Stimulated activated CD4-positive, alpha-beta T cell treated with anti-CD3 and anti-CD28 coated beads, TNF-alpha, amount 100 ng/mL, for 4 hours (primary cell): ENCODE measurements at regions not wholly inside any gene's neighbourhood (a gene's known extent, or its start where the extent isn't known, plus 50 kb on each side); places are given as distances from the start of the nearest gene placed in this dataset.
"Not testable (repeated sequence)": the region's sequence is repeated elsewhere in the genome, so short reads cannot be mapped to it uniquely, and the experiment has no call there.

Experiments
- DNase-seq, 3 experiments: peaks; one replicate each; pipeline ENCODE4 v3.0.0-alpha.2; 2020; ENCODE audit warnings: low read depth in 3 of 3

DNA sequence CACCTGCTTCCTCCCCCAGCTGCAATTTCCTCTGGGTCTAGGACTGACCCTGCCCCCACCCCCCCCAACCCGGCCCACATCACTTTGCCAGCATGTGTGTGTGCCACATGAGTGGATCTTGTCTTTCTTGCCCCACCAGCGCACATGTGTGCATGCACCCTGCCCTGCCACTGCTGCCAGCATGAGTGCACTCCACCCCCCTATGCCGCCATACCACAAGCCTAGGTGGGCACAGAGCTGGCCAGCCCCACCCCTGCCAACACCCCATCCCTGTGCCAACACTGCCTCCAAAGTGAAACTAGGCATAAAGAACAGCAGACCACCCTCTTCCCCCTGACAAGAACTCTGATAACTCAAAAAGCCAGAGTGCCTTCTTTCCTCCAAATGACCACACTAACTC, 296.3 kb upstream of the SGO1 start:
- DNase-seq = no peak

DNA sequence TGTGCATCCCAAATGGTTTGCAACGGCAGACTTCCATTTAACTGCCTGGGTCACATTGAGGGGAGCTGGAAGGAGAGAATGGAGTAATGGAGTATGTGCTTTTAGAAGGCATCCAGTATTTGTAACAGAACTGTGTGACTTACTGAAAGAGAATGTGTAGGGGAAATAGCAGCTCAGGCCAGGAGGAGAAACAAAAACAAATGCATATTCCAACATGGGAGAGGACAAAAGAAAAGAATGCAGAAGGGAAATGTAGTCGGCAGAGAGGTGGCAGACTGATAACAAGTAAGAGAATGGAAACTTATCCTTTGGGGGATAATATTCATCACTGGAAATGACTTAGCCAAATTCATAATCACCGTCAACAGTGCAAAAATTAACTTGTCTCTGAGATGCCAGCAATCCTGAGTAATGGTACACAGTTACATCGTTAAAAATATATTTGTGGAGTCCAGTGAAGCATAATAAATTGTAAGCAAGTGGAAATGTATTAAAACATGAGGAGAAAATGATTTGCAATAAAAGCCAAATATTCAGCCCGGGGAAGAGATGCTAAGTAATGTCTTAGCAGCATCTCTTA, 294.9 kb upstream of the SGO1 start:
- no peak for DNase-seq

DNA sequence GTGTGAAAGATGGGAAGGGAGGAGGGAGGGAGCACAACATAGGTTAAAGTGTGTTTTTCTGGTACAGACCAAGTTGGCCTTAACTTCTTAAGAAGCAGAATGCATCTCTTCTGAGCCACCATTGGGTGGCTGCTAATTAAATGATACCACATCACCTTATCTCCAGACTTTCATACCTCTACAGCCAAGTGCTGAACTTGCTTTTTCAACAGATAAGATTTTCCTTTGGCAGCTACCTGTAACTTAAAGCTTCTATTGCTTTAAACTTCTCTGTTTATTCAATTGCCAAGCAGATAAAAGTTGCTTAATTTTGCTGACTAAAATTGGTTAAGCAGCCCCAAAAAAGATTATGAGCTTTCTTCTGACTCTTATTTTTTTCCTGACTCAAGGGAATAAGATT, 292.4 kb upstream of the SGO1 start:
- no peak for DNase-seq

- not testable (repeated sequence) for DNase-seq
Observed at GRCh38 chr3:20464237-20464636, 278.2 kb upstream of the SGO1 start.

- no peak for DNase-seq
Observed at GRCh38 chr3:20462723-20463122, 276.7 kb upstream of the SGO1 start.

- DNase-seq = no peak
Observed at GRCh38 chr3:20462226-20462625, 276.2 kb upstream of the SGO1 start.

DNA sequence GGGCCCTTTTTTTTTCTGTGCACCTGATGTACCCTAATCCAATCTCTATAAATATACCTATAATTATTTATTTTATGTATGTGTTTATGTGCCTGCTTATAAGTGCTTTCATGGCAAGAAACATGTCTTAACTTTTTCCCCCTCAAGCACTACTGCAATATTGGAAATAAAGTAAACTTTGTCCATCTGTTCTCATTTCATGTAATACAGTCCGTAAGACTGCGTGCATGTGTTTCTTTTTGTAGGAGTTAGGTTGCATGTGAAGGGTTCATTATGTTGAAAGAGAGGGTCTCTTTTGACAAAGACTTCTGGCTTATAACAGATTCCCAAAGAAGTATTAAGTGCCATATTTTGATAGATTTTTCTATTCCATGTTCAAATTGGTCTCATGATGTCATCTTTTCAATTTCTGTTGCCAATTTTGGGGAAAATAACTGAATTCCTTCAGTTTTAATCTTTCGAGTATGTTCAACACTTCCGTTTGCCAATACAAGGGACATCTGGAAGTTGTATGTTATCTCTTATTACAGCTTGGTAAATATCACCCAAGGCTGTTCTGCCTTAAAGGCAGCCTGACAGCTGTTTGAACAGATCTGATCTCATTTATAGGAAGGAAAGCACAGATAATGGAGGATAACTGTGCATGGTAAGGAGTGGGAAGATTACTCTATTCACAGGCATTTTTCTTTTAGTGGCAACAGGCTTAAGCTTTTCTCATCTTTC, 273.1 kb upstream of the SGO1 start:
- no peak for DNase-seq

- no peak for DNase-seq
Observed at GRCh38 chr3:20456511-20456910, 270.5 kb upstream of the SGO1 start.

DNA sequence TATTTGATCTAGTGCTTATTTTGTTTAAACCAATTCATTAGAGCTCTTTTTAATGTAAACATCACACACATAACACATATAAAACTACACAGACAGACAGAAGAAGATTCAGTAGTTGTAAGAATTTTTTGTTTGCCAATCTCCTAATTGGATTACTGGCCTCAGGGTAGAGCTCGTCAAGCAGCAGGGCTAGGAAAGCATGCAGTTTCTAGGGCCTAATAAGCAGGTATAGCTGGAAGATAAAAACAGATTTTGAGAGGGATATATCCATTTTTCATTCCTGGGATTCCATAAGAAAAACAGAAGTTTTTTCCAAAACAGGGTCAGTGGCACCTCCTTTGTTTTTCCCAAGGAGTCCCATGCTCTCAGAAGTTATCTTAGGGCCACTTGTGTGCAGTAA, 265.2 kb upstream of the SGO1 start:
- no peak for DNase-seq

- no peak for DNase-seq
Observed at GRCh38 chr3:20450611-20451010, 264.6 kb upstream of the SGO1 start.

GRCh38 chr3:20442846-20443245, 256.8 kb upstream of the SGO1 start:
- no peak for DNase-seq

DNA sequence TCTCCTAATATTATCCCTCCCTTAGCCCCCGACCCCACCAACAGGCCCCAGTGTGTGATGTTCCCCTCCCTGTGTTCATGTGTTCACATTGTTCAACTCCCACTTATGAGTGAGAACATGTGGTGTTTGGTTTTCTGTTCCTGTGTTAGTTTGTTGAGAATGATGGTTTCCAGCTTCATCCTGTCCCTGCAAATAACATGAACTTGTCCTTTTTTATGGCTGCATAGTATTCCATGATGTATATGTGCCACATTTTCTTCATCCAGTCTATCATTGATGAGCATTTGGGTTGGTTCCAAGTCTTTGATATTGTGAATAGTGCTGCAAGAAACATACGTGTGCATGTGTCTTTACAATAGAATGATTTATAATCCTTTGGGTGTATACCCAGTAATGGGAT, 241.3 kb upstream of the SGO1 start:
- DNase-seq = not testable (repeated sequence)

- no peak for DNase-seq
Observed at GRCh38 chr3:20425138-20425537, 239.1 kb upstream of the SGO1 start.

GRCh38 chr3:20424086-20424485, 238.1 kb upstream of the SGO1 start:
- no peak for DNase-seq

- DNase-seq = no peak
Observed at GRCh38 chr3:20422391-20422790, 236.4 kb upstream of the SGO1 start.

GRCh38 chr3:20417388-20418108, 231.5 kb upstream of the SGO1 start:
- DNase-seq = no peak

DNA sequence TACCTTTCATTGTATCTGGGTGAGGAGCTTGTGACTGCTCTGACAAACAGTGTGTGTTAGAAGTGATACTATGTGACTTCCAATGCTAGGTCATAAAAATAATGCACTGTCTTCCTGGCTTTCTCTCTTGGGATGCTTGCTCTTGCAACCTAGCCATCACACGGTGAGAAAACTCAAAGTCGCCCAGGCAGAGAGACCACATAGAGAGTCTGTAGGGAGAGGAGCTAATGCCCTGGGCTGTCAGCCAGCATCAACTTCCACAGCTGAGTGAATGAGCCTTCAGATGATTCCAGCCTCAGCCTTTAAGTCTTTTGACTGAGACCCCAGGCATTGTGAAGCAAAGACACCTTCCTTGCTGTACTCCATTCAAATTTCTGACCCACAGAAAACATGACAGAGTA, 220.6 kb upstream of the SGO1 start:
- no peak for DNase-seq

DNA sequence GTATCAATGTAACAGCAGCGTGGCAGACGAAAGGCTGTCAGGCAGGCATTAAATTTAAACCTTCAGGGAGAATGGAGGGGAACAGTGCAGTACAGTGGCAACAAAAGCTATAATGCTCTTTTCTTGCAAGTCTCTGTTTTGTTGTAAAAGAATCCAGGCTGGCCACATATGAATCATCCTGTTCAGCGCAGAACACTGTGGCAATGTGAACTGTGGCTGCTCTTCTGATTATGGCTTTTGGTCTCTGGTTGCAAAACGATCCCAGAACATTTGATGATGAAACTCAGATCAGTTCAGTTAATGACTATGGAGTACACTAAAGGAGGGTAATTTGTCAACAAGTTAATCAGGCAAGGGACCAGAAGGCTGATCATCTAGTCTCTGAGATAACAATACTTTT, 219.7 kb upstream of the SGO1 start:
- no peak for DNase-seq

GRCh38 chr3:20405231-20405630, 219.2 kb upstream of the SGO1 start:
- no peak for DNase-seq

DNA sequence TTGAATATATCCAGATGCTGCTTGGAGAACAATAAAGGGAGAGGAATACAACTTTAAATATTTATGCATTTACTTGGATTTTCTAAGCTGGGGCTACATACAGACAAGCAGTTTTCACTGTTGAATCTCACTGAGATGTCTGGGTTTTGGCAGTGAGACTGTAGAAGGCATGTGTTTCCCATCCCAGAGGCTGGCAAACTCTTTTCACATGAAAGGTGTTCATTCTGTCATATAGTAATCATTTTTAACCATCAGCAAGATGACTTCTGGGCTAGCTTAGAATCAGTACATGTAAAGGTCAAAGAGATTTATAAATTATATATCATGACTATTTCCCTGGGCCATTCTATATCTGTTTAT, 218.7 kb upstream of the SGO1 start:
- DNase-seq = no peak

DNA sequence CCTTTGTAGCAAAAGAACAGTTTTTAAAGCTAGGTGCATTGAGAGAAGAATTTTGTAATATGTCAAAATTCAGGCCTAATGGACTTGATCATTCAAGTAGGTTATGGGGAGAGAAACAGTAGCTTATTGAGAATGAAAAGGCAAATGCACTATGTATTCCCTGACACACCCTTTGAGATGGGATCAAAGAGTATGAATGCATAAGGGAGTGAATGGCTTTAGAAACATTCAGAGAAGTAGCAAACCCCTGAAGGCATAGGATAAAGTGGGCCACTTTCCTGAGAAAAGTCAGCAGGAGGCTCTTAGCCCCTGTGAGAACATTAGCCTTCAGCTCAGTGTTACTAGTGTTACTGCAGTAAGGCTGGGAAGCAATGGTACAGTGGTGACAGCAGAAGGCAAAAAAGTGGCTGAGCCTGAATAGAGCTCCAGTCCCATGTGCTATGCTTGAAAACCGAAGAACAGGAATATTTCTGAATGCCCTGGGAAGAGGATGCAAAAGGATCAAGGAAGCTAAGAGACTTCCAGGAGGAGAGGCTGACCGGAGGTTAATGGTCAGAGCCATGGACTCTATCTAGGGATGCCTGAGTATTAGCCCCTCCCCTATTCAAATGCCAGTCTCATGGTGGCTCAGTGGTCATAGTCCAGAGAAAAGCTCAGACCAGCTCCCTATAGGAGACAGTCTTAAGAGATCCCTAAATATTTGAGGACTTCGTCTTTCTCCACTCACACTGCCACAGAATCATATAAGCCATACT, 218.2 kb upstream of the SGO1 start:
- DNase-seq = no peak

DNA sequence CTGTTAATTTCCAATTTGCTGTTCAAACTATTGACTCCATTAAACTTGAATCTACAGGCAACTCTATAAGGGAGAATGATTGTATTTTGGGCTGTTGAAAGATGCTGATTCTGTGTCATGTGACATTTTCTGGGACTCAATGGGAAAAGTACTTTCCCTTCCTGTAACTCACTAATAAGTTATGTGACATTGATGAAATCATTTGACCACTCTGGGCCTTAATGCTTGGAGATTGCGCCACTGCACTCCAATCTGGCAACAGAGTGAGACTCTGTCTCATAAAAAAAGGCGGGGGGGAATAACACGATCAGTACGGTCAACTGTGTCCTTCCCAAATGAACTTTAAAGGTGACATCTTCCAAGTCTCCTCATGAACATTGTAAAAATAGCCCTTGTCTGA, 215.2 kb upstream of the SGO1 start:
- DNase-seq = no peak

GRCh38 chr3:20400686-20401085, 214.7 kb upstream of the SGO1 start:
- DNase-seq = no peak
